Aorta (tissue), 5 donors: ENCODE measurements at regions not wholly inside any gene's neighbourhood (a gene's known extent, or its start where the extent isn't known, plus 50 kb on each side); places are given as distances from the start of the nearest gene placed in this dataset.

Experiments used
- ATAC-seq: fragments of 200-7000 bp; cut with Tn5 transposase; one replicate; pipeline ENCODE4 v1.9.1; 2022; ENCODE audit warnings: moderate library complexity; ENCODE audit not compliant: low FRiP score
- DNase-seq, 2 donors: peaks; one replicate each; pipeline ENCODE4 v3.0.0-alpha.2; 2020
- H3K27ac ChIP-seq, 2 donors: one replicate each; pipeline ENCODE4 v1.5.1; 2013; ENCODE audit warnings: low read length in 2 of 2, mild to moderate bottlenecking in 2 of 2, moderate library complexity in 2 of 2, control low read depth in 1 of 2, inconsistent platforms in 1 of 2, low read depth in 1 of 2
- H3K27me3 ChIP-seq, 2 donors: one replicate each; pipeline ENCODE4 v1.6.1; 2013; ENCODE audit warnings: control low read depth in 1 of 2, low read length in 1 of 2, mild to moderate bottlenecking in 1 of 2, moderate library complexity in 1 of 2; ENCODE audit not compliant: insufficient read depth in 2 of 2, control insufficient read depth in 1 of 2
- H3K36me3 ChIP-seq, 2 donors: one replicate each; pipeline ENCODE4 v1.6.1; 2013; ENCODE audit warnings: control low read depth in 1 of 2, low read length in 1 of 2, mild to moderate bottlenecking in 1 of 2; ENCODE audit not compliant: insufficient read depth in 2 of 2, control insufficient read depth in 1 of 2
- H3K4me1 ChIP-seq, 2 donors: one replicate each; pipeline ENCODE4 v1.6.1; 2013; ENCODE audit warnings: low read length in 2 of 2, control low read depth in 1 of 2, mild to moderate bottlenecking in 1 of 2, moderate library complexity in 1 of 2; ENCODE audit not compliant: insufficient read depth in 2 of 2, control insufficient read depth in 1 of 2
- H3K4me3 ChIP-seq, 2 donors: one replicate each; pipeline ENCODE4 v1.5.1; 2013; ENCODE audit warnings: low read length in 2 of 2, control low read depth in 1 of 2, mild to moderate bottlenecking in 1 of 2
- H3K9me3 ChIP-seq: one replicate; pipeline ENCODE4 v1.6.1; 2013; ENCODE audit warnings: mild to moderate bottlenecking, low read length; ENCODE audit not compliant: control insufficient read depth
- WGBS, 2 donors: extraction: QIAGEN DNeasy Blood & Tissue Kit; methylation state at CpG; one replicate each; pipeline ENCODE4 v1.1.7; 2013; 5-methylcytosine and 5-hydroxymethylcytosine counted together
- intact Hi-C, 2 donors: fragments of 100-400 bp; cut with DNase I; formaldehyde crosslinking; loops; one replicate each; pipeline versions ENCODE4 v1.14.2 to v1.15.0; 2022
- donor health status: healthy with polysubstance abuse.
- donor health status: Bipolar disorder and iron deficiency.
- donor health status: DM: no; HTN: no; CAD: no.
- donor health status: DM: no; HTN: no; CAD: no.
- donor health status: DM: yes; HTN: yes; CAD: no.

GRCh38 chr1:182193908-182194550 is 132.5 kb upstream of the ZNF648 start:
- no peak overlapping the region for H3K27ac ChIP-seq

DNA sequence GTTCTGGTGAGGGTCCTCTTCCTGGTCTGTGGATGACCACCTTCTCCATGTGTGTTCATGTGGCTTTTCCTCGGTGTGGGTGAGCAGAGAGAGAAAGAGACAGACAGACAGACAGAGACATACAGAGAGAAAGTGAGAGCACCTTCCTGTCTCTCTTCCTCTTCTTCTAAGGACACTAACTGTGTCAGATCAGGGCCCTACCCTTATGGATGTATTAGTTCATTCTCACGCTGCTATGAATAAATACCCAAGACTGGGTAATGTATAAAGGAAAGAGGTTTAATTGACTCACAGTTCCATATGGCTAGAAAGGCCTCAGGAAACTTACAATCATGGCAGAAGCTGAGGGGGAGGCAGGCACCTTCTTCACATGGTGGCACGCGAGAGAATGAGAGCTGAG is 131.5 kb upstream of the ZNF648 start:
- H3K36me3 ChIP-seq = no peaks in the 10 kb centered on the region
- H3K27me3 ChIP-seq = no peaks in the 10 kb centered on the region
- WGBS, 2 donors = 89 to 95% methylated on average over 4 of the region's 4 CpGs
- H3K4me3 ChIP-seq = no peak overlapping the region
- no peak for DNase-seq
- H3K27ac ChIP-seq = no peak overlapping the region
- no peak for ATAC-seq
- H3K4me1 ChIP-seq = peaks cover 0 to 4% of the 10 kb centered on the region in 2 donors
- H3K9me3 ChIP-seq = peaks cover 1% of the 10 kb centered on the region
- intact Hi-C loops = no loop called here

More at GRCh38 chr1:182193908-182194550, 132.5 kb upstream of the ZNF648 start:
- Histone ChIP-seq H3K4me1 (peaks cover 0 to 4% of the 10 kb centered on the region in 2 donors), H3K9me3 (peaks cover 1% of the 10 kb centered on the region), H3K27me3 (no peaks in the 10 kb centered on the region), H3K36me3 (no peaks in the 10 kb centered on the region), H3K4me3 (no peak overlapping the region)
- 91 to 94% methylated on average over 4 of the region's 4 CpGs for WGBS, 2 donors
- DNase-seq (peak in 1 of 2 donors; percentile 54), ATAC-seq (peak; percentile 72)
- intact Hi-C loops = no loop called here

GRCh38 chr1:182192215-182192614 is 130.7 kb upstream of the ZNF648 start:
- Histone ChIP-seq H3K36me3 (no peaks in the 10 kb centered on the region), H3K4me1 (no peaks in the 10 kb centered on the region), H3K27me3 (no peaks in the 10 kb centered on the region), H3K9me3 (peaks cover 1% of the 10 kb centered on the region), H3K4me3 (no peak overlapping the region), H3K27ac (no peak overlapping the region)
- intact Hi-C loops = no loop called here
- no peak for DNase-seq
- WGBS, 2 donors = 93% methylated on average over 3 of the region's 3 CpGs
- ATAC-seq = no peak

- intact Hi-C loops = no loop called here
- H3K27me3 ChIP-seq = no peaks in the 10 kb centered on the region
- no peak overlapping the region for H3K27ac ChIP-seq
- H3K36me3 ChIP-seq = no peaks in the 10 kb centered on the region
- no peak overlapping the region for H3K4me3 ChIP-seq
- WGBS, 2 donors = 65 to 69% methylated on average over 2 of the region's 2 CpGs
- DNase-seq = no peak
- peaks cover 1% of the 10 kb centered on the region for H3K9me3 ChIP-seq
- no peaks in the 10 kb centered on the region for H3K4me1 ChIP-seq
- no peak for ATAC-seq
Measured at GRCh38 chr1:182191381-182192115, 130.0 kb upstream of the ZNF648 start.

DNA sequence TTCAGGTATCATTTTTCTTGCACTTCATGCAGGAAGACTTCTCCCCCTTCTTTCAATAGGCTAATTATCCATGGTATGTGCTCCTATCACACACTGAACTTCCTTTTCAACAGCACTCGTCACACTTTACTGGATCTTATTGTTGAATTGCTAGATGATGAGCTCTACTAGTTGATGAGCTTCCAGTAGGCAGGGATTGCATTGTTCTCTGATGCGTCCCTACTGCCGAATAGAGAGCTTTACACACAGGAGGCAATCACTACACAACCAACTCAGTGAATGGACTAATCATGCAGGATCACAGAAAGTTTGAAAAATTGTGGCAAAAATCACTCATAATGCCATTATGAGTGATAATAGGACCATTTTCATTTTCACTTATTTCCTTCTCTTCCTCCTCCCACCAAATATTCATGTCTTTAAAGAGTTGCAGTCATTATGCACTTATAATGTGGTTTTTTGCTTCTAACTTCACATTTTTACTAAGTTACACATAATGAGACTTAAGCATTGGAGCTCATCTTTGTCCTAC is 128.1 kb upstream of the ZNF648 start:
- no peaks in the 10 kb centered on the region for H3K4me1 ChIP-seq
- intact Hi-C loops = no loop called here
- H3K27ac ChIP-seq = no peak overlapping the region
- WGBS, 2 donors = 79 to 83% methylated on average over 3 of the region's 3 CpGs
- H3K9me3 ChIP-seq = peaks cover 1% of the 10 kb centered on the region
- H3K27me3 ChIP-seq = no peaks in the 10 kb centered on the region
- H3K36me3 ChIP-seq = no peaks in the 10 kb centered on the region
- H3K4me3 ChIP-seq = no peak overlapping the region
- no peak for DNase-seq
- no peak for ATAC-seq

- Histone ChIP-seq H3K9me3 (peaks cover 1% of the 10 kb centered on the region), H3K4me3 (no peak overlapping the region), H3K27me3 (peaks cover 0 to 1% of the 10 kb centered on the region in 2 donors), H3K4me1 (no peaks in the 10 kb centered on the region), H3K27ac (no peak overlapping the region), H3K36me3 (no peaks in the 10 kb centered on the region)
- intact Hi-C loops = no loop called here
- WGBS, 2 donors = 64 to 66% methylated on average over 3 of the region's 3 CpGs
- ATAC-seq = no peak
- no peak for DNase-seq
Measured at GRCh38 chr1:182186757-182187146, 125.2 kb upstream of the ZNF648 start.

DNA sequence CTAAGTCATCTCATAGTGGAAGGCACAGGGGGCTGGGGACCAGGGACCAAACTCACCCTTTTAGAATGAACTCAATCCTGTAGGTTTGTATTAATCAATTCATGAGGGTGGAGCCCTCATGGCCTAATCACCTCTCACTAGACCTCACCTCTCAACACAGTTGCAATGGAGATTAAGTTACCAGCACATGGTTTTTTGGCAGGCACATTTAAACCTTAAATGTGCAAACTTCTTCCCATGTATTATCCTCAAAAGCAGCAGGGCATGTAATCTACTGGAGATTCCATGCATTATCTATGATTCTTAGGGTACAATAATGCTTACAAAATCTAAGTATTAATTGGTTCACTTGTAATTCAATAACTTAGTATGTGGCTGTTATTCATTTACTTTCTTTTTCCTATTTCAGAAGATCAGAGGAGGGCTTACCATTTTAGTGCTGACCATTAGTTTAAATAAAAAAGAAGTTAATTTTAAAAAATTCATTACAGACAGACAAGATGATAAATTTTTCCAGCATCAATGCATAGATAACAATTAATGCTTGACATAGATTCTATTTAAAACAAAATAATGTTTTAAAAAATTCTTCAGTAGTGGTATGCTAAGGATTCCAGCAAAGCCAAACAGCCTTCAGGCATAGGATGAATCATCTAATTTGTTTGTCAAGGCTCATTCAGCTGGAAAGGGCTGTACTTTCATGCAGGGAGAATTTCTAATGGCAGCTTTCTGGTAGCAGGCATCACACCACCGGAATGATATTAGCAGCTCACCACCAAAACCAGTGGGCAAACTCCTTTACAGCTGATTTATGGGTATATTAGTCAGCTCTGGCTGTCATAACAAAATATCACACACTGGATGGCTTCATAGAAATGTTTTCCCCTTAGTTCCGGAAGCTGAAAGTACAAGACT is 124.6 kb upstream of the ZNF648 start:
- Histone ChIP-seq H3K27ac (no peak overlapping the region), H3K4me3 (no peak overlapping the region), H3K9me3 (peaks cover 1% of the 10 kb centered on the region), H3K27me3 (peaks cover 0 to 1% of the 10 kb centered on the region in 2 donors), H3K36me3 (no peaks in the 10 kb centered on the region), H3K4me1 (no peaks in the 10 kb centered on the region)
- DNase-seq = no peak
- no peak for ATAC-seq
- 58 to 66% methylated on average over 2 of the region's 2 CpGs for WGBS, 2 donors
- intact Hi-C loops = no loop called here

- H3K4me1 ChIP-seq = no peaks in the 10 kb centered on the region
- WGBS, 2 donors = 91 to 94% methylated on average over 2 of the region's 2 CpGs
- DNase-seq (no peak), ATAC-seq (no peak)
- H3K27me3 ChIP-seq = peaks cover 0 to 1% of the 10 kb centered on the region in 2 donors
- no peak overlapping the region for H3K4me3 ChIP-seq
- no peaks in the 10 kb centered on the region for H3K36me3 ChIP-seq
- no peak overlapping the region for H3K27ac ChIP-seq
- H3K9me3 ChIP-seq = peaks cover 1% of the 10 kb centered on the region
- intact Hi-C loops = no loop called here
Measured at GRCh38 chr1:182185136-182185535, 123.6 kb upstream of the ZNF648 start.
